HEK293 (cell line): ENCODE measurements at regions not wholly inside any gene's neighbourhood (a gene's known extent, or its start where the extent isn't known, plus 50 kb on each side); places are given as distances from the start of the nearest gene placed in this dataset.

ENCODE experiments used
- CTCF ChIA-PET: fragments of 350-600 bp; formaldehyde crosslinking; extraction: SDS; loops from one replicate; lab custom pipeline; 2021; ENCODE audit warnings: antibody characterized with exemption; lab: Yijun Ruan, JAX
- POLR2A ChIA-PET: fragments of 300-600 bp; formaldehyde crosslinking; extraction: SDS; loops from one replicate; lab custom pipeline; 2020; ENCODE audit warnings: antibody characterized with exemption, inconsistent platforms; lab: Yijun Ruan, JAX
- H3K27ac ChIP-seq: fragments of 200-500 bp; sonication (Bioruptor generic); 2 replicates; pipeline ENCODE4 v1.5.1; 2014; ENCODE audit warnings: low read depth, low read length, control low read depth, inconsistent platforms; ENCODE audit errors: extremely low read depth
- H3K36me3 ChIP-seq, 2 experiments: fragments of 200-500 bp in 1 of 2; sonication (Bioruptor generic) in 1 of 2; 1 replicate in 1 of 2; 2 replicates in 1 of 2; pipeline ENCODE4 v1.5.1; 2014 to 2017; ENCODE audit warnings: inconsistent platforms in 2 of 2, low read length in 2 of 2; ENCODE audit not compliant: control insufficient read depth in 2 of 2, insufficient read depth in 1 of 2
- H3K4me1 ChIP-seq: fragments of 200-500 bp; sonication (Bioruptor generic); 2 replicates; pipeline ENCODE4 v1.5.1; 2014; ENCODE audit warnings: mild to moderate bottlenecking, low read length, inconsistent platforms; ENCODE audit not compliant: control insufficient read depth, insufficient read depth
- H3K4me3 ChIP-seq: 2 replicates; pipeline ENCODE4 v1.5.1; 2011; ENCODE audit warnings: low read depth, mild to moderate bottlenecking, control low read depth, low read length, moderate library complexity
- H3K9me3 ChIP-seq: fragments of 200-500 bp; sonication (Bioruptor generic); 2 replicates; pipeline ENCODE4 v1.5.1; 2014; ENCODE audit warnings: low read depth, low read length, inconsistent platforms; ENCODE audit not compliant: control insufficient read depth, insufficient read depth
- KLF10 ChIP-seq: fragments of 450-650 bp; IDR thresholded peaks from 2 replicates; pipeline ENCODE4 v1.5.1; 2018; ENCODE audit warnings: missing biosample characterization, mild to moderate bottlenecking, missing genetic modification characterization
- KLF9 ChIP-seq: fragments of 450-650 bp; formaldehyde crosslinking; IDR thresholded peaks from 2 replicates; pipeline ENCODE4 v1.5.1; 2016; ENCODE audit warnings: missing biosample characterization, missing genetic modification characterization, low read depth
- SP3 ChIP-seq: fragments of 450-650 bp; formaldehyde crosslinking; IDR thresholded peaks from 2 replicates; pipeline ENCODE4 v1.5.1; 2016; ENCODE audit warnings: missing biosample characterization, missing genetic modification characterization
- WT1 ChIP-seq: fragments of 450-650 bp; formaldehyde crosslinking; IDR thresholded peaks from 2 replicates; pipeline ENCODE4 v1.5.1; 2016; ENCODE audit warnings: missing biosample characterization, missing genetic modification characterization
- YY1 ChIP-seq: fragments of 450-650 bp; formaldehyde crosslinking; IDR thresholded peaks from 2 replicates; pipeline ENCODE4 v1.5.1; 2018; ENCODE audit warnings: missing biosample characterization, missing genetic modification characterization
- ZBTB17 ChIP-seq: fragments of 450-650 bp; formaldehyde crosslinking; IDR thresholded peaks from 2 replicates; pipeline ENCODE4 v1.5.1; 2016; ENCODE audit warnings: missing biosample characterization, missing genetic modification characterization
- ZFP69B ChIP-seq: fragments of 450-650 bp; formaldehyde crosslinking; IDR thresholded peaks from 2 replicates; pipeline ENCODE4 v1.5.1; 2016; ENCODE audit warnings: missing biosample characterization, missing genetic modification characterization
- ZNF138 ChIP-seq: fragments of 450-650 bp; formaldehyde crosslinking; IDR thresholded peaks from 2 replicates; pipeline ENCODE4 v1.5.1; 2016; ENCODE audit warnings: missing biosample characterization, missing genetic modification characterization, borderline replicate concordance
- ZNF140 ChIP-seq: fragments of 450-650 bp; formaldehyde crosslinking; IDR thresholded peaks from 2 replicates; pipeline ENCODE4 v1.5.1; 2016; ENCODE audit warnings: missing biosample characterization, missing genetic modification characterization
- ZNF155 ChIP-seq: fragments of 450-650 bp; formaldehyde crosslinking; IDR thresholded peaks from 2 replicates; pipeline ENCODE4 v1.5.1; 2016; ENCODE audit warnings: missing biosample characterization, missing genetic modification characterization
- ZNF169 ChIP-seq: fragments of 450-650 bp; formaldehyde crosslinking; IDR thresholded peaks from 2 replicates; pipeline ENCODE4 v1.5.1; 2016; ENCODE audit warnings: missing biosample characterization, missing genetic modification characterization
- ZNF202 ChIP-seq: fragments of 450-650 bp; formaldehyde crosslinking; IDR thresholded peaks from 2 replicates; pipeline ENCODE4 v1.5.1; 2016; ENCODE audit warnings: missing biosample characterization, missing genetic modification characterization, borderline replicate concordance
- ZNF501 ChIP-seq: fragments of 450-650 bp; formaldehyde crosslinking; IDR thresholded peaks from 2 replicates; pipeline ENCODE4 v1.5.1; 2016; ENCODE audit warnings: missing biosample characterization, missing genetic modification characterization
- ZNF549 ChIP-seq: fragments of 450-650 bp; IDR thresholded peaks from 2 replicates; pipeline ENCODE4 v1.5.1; 2018; ENCODE audit warnings: missing biosample characterization, missing genetic modification characterization, mild to moderate bottlenecking, inconsistent platforms, moderate library complexity
- ZNF558 ChIP-seq: fragments of 450-650 bp; formaldehyde crosslinking; IDR thresholded peaks from 2 replicates; pipeline ENCODE4 v1.5.1; 2016; ENCODE audit warnings: missing biosample characterization, missing genetic modification characterization
- ZNF626 ChIP-seq: fragments of 450-650 bp; sonication (Bioruptor Pico); formaldehyde crosslinking; IDR thresholded peaks from 2 replicates; pipeline ENCODE4 v1.5.1; 2018; ENCODE audit warnings: missing biosample characterization, missing genetic modification characterization, inconsistent platforms
- ZNF660 ChIP-seq: fragments of 450-650 bp; IDR thresholded peaks from 2 replicates; pipeline ENCODE4 v1.5.1; 2018; ENCODE audit warnings: missing biosample characterization, mild to moderate bottlenecking, missing genetic modification characterization
- ZNF707 ChIP-seq: fragments of 450-650 bp; formaldehyde crosslinking; IDR thresholded peaks from 2 replicates; pipeline ENCODE4 v1.5.1; 2016; ENCODE audit warnings: missing biosample characterization, missing genetic modification characterization
- ZNF76 ChIP-seq: fragments of 450-650 bp; formaldehyde crosslinking; IDR thresholded peaks from 2 replicates; pipeline ENCODE4; 2016; ENCODE audit warnings: low read depth, missing biosample characterization, missing genetic modification characterization, borderline replicate concordance
- ZNF792 ChIP-seq: fragments of 450-650 bp; formaldehyde crosslinking; IDR thresholded peaks from 2 replicates; pipeline ENCODE4 v1.5.1; 2016; ENCODE audit warnings: missing biosample characterization, missing genetic modification characterization
- ZSCAN16 ChIP-seq: fragments of 450-650 bp; formaldehyde crosslinking; IDR thresholded peaks from 2 replicates; pipeline ENCODE4 v1.5.1; 2016; ENCODE audit warnings: missing biosample characterization, missing genetic modification characterization
- TF ChIP-seq, protein P1 (sequence below): fragments of 450-650 bp; formaldehyde crosslinking; IDR thresholded peaks from 2 replicates; pipeline ENCODE4 v1.5.1; 2016; ENCODE audit warnings: missing biosample characterization, missing genetic modification characterization
- TF ChIP-seq, protein P2 (sequence below): fragments of 450-650 bp; formaldehyde crosslinking; IDR thresholded peaks from 2 replicates; pipeline ENCODE4 v1.5.1; 2016; ENCODE audit warnings: missing biosample characterization, missing genetic modification characterization
- TF ChIP-seq, protein P3 (sequence below): fragments of 450-650 bp; formaldehyde crosslinking; IDR thresholded peaks from 2 replicates; pipeline ENCODE4 v1.5.1; 2016; ENCODE audit warnings: missing biosample characterization, missing genetic modification characterization
- TF ChIP-seq, protein P4 (sequence below): fragments of 450-650 bp; formaldehyde crosslinking; IDR thresholded peaks from 2 replicates; pipeline ENCODE4 v1.5.1; 2016; ENCODE audit warnings: missing biosample characterization, missing genetic modification characterization

DNA sequence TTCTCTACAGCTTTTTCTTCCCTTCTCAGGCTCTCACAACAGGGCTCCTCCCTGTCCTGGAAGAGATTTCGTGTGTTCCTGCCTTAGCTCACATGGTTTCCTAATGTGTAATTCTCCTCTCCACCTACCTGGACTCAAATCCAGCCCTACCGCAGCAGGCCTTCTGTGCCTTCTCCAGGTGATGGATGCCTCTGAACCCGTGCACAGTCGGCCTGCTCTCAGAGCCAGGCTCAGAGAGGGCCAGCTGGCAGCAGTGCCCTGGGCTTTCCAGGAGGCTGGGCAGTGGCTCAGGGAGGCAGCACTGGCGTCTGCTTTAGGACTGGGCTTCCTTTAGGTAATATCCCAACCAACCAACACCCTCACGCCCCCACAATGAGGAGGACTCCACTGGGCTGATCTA, 123.2 kb upstream of the TMC3 start:
- no peaks in the 10 kb centered on the region for H3K9me3 ChIP-seq
- H3K4me3 ChIP-seq: no peak overlapping the region
- H3K27ac ChIP-seq: no peak overlapping the region
- CTCF ChIA-PET: no interaction called here
- peaks cover 3% of the 10 kb centered on the region; the same call in 1 of the 2 replicates for H3K4me1 ChIP-seq
- no peaks in the 10 kb centered on the region for H3K36me3 ChIP-seq
- TF ChIP-seq ZNF558 (tag by site-specific recombination) (no peak), ZNF76 (tag by site-specific recombination) (no peak), ZFP69B (no peak), SP3 (tag by site-specific recombination) (no peak), ZNF660 (tag by site-specific recombination) (no peak), ZNF501 (tag by site-specific recombination) (no peak), ZNF707 (tag by site-specific recombination) (no peak), YY1 (tag by site-specific recombination) (no peak), ZNF792 (no peak), ZNF549 (tag by site-specific recombination) (no peak), ZNF626 (tag by site-specific recombination) (no peak), ZBTB17 (tag by site-specific recombination) (no peak), ZNF155 (tag by site-specific recombination) (no peak)
- TF ChIP-seq, protein P1, sequence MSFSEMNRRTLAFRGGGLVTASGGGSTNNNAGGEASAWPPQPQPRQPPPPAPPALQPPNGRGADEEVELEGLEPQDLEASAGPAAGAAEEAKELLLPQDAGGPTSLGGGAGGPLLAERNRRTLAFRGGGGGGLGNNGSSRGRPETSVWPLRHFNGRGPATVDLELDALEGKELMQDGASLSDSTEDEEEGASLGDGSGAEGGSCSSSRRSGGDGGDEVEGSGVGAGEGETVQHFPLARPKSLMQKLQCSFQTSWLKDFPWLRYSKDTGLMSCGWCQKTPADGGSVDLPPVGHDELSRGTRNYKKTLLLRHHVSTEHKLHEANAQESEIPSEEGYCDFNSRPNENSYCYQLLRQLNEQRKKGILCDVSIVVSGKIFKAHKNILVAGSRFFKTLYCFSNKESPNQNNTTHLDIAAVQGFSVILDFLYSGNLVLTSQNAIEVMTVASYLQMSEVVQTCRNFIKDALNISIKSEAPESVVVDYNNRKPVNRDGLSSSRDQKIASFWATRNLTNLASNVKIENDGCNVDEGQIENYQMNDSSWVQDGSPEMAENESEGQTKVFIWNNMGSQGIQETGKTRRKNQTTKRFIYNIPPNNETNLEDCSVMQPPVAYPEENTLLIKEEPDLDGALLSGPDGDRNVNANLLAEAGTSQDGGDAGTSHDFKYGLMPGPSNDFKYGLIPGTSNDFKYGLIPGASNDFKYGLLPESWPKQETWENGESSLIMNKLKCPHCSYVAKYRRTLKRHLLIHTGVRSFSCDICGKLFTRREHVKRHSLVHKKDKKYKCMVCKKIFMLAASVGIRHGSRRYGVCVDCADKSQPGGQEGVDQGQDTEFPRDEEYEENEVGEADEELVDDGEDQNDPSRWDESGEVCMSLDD (tag by site-specific recombination): no peak
- TF ChIP-seq, protein P2, sequence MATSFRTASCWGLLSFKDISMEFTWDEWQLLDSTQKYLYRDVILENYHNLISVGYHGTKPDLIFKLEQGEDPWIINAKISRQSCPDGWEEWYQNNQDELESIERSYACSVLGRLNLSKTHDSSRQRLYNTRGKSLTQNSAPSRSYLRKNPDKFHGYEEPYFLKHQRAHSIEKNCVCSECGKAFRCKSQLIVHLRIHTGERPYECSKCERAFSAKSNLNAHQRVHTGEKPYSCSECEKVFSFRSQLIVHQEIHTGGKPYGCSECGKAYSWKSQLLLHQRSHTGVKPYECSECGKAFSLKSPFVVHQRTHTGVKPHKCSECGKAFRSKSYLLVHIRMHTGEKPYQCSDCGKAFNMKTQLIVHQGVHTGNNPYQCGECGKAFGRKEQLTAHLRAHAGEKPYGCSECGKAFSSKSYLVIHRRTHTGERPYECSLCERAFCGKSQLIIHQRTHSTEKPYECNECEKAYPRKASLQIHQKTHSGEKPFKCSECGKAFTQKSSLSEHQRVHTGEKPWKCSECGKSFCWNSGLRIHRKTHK (tag by site-specific recombination): no peak
- POLR2A ChIA-PET: no interaction called here

DNA sequence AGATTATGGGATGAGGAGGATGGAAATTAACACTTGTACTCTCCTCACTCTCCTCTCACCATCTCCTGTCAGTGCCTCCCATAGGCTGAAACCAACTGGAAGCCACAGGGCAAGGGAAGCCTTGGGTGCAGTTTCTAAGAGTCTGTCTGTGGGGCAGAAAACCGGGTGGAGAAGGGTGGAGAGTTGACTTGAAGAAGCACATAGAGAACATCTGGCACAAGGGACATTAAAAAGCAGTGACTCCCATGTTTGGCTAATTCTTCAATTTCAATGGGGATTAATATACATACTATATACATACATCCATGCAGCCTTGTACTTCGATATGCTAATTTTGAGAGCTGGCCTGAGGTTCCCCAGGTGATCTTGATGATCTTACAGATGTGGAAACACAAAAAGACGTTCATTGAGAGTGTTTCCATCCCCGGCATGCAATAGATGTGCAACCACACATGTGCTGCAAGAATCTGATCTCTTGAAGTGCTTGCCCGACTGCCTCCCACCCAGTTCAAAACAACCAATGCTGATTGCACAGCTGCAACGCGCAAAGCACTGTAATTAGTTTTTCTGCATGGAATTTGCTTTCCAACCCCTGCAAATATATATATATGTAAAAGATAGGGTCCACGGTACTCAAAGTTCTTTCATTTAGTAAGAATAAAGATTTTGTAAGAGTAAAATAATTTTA, 121.9 kb upstream of the TMC3 start:
- Histone ChIP-seq H3K27ac (no peak overlapping the region), H3K9me3 (no peaks in the 10 kb centered on the region), H3K36me3 (no peaks in the 10 kb centered on the region), H3K4me1 (peaks cover 11% of the 10 kb centered on the region), H3K4me3 (no peak overlapping the region)
- ChIA-PET CTCF (no interaction called here), POLR2A (no interaction called here)
- no peak for TF ChIP-seq ZNF169 (tag by site-specific recombination)
- no peak for TF ChIP-seq KLF10 (tag by site-specific recombination)
- no peak for TF ChIP-seq ZSCAN16 (tag by site-specific recombination)
- TF ChIP-seq, protein P2 (tag by site-specific recombination): no peak
- no peak for TF ChIP-seq ZNF140 (tag by site-specific recombination)
- TF ChIP-seq, protein P3, sequence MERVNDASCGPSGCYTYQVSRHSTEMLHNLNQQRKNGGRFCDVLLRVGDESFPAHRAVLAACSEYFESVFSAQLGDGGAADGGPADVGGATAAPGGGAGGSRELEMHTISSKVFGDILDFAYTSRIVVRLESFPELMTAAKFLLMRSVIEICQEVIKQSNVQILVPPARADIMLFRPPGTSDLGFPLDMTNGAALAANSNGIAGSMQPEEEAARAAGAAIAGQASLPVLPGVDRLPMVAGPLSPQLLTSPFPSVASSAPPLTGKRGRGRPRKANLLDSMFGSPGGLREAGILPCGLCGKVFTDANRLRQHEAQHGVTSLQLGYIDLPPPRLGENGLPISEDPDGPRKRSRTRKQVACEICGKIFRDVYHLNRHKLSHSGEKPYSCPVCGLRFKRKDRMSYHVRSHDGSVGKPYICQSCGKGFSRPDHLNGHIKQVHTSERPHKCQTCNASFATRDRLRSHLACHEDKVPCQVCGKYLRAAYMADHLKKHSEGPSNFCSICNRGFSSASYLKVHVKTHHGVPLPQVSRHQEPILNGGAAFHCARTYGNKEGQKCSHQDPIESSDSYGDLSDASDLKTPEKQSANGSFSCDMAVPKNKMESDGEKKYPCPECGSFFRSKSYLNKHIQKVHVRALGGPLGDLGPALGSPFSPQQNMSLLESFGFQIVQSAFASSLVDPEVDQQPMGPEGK: no peak
- TF ChIP-seq ZNF202 (tag by site-specific recombination): no peak
- TF ChIP-seq KLF9 (tag by site-specific recombination): no peak
- TF ChIP-seq, protein P4, sequence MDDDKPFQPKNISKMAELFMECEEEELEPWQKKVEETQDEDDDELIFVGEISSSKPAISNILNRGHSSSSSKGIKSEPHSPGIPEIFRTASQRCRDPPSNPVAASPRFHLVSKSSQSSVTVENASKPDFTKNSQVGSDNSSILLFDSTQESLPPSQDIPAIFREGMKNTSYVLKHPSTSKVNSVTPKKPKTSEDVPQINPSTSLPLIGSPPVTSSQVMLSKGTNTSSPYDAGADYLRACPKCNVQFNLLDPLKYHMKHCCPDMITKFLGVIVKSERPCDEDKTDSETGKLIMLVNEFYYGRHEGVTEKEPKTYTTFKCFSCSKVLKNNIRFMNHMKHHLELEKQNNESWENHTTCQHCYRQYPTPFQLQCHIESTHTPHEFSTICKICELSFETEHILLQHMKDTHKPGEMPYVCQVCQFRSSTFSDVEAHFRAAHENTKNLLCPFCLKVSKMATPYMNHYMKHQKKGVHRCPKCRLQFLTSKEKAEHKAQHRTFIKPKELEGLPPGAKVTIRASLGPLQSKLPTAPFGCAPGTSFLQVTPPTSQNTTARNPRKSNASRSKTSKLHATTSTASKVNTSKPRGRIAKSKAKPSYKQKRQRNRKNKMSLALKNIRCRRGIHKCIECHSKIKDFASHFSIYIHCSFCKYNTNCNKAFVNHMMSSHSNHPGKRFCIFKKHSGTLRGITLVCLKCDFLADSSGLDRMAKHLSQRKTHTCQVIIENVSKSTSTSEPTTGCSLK (tag by site-specific recombination): no peak
- TF ChIP-seq WT1 (tag by site-specific recombination): no peak
- no peak for TF ChIP-seq ZNF138 (tag by site-specific recombination)
